SK-N-SH treated with all-trans-retinoic acid at 6 μM for 48 hours (cell line): ENCODE measurements at regions not wholly inside any gene's neighbourhood (a gene's known extent, or its start where the extent isn't known, plus 50 kb on each side); places are given as distances from the start of the nearest gene placed in this dataset.
"Not testable (repeated sequence)": the region's sequence is repeated elsewhere in the genome, so short reads cannot be mapped to it uniquely, and the experiment has no call there.

Experiments used
- ATAC-seq: fragments of 200-7000 bp; cut with Tn5 transposase; 3 replicates; pipeline ENCODE4 v1.9.1; 2020; ENCODE audit warnings: mild to moderate bottlenecking, moderate library complexity
- ARNTL ChIP-seq: fragments of 450-650 bp; formaldehyde crosslinking; IDR thresholded peaks from 2 replicates; pipeline ENCODE4 v1.5.0; 2020; ENCODE audit warnings: low read depth, mild to moderate bottlenecking, moderate library complexity, borderline replicate concordance
- CREB5 ChIP-seq: fragments of 250-450 bp; sonication (Bioruptor Pico); IDR thresholded peaks from 2 replicates; pipeline ENCODE4 v1.5.1; 2020; ENCODE audit warnings: low read depth, mild to moderate bottlenecking, moderate library complexity
- CSDC2 ChIP-seq: fragments of 250-450 bp; sonication (Bioruptor Pico); IDR thresholded peaks from 2 replicates; pipeline ENCODE4 v1.5.0; 2020; ENCODE audit warnings: mild to moderate bottlenecking, moderate library complexity
- CSRNP3 ChIP-seq: fragments of 250-450 bp; sonication (Bioruptor Pico); IDR thresholded peaks from 2 replicates; pipeline ENCODE4 v1.5.1; 2021; ENCODE audit warnings: mild to moderate bottlenecking, moderate library complexity
- ESRRG ChIP-seq: fragments of 250-450 bp; sonication (Bioruptor Pico); IDR thresholded peaks from 2 replicates; pipeline ENCODE4 v1.6.1; 2021; ENCODE audit warnings: mild to moderate bottlenecking
- ISL1 ChIP-seq: fragments of 250-450 bp; sonication (Bioruptor Pico); IDR thresholded peaks from 2 replicates; pipeline ENCODE4 v2.1.2; 2022; ENCODE audit warnings: mild to moderate bottlenecking, moderate library complexity
- OSR1 ChIP-seq: fragments of 250-450 bp; sonication (Bioruptor Pico); IDR thresholded peaks from 2 replicates; pipeline ENCODE4 v1.8.0; 2022; ENCODE audit warnings: moderate library complexity, mild to moderate bottlenecking, inconsistent platforms
- PATZ1 ChIP-seq: fragments of 250-450 bp; sonication (Bioruptor Pico); IDR thresholded peaks from 2 replicates; pipeline ENCODE4 v1.8.0; 2020; ENCODE audit warnings: mild to moderate bottlenecking, moderate library complexity, borderline replicate concordance
- POU6F1 ChIP-seq: fragments of 250-450 bp; sonication (Bioruptor Pico); IDR thresholded peaks from 2 replicates; pipeline ENCODE4 v1.8.0; 2021; ENCODE audit warnings: low read depth, mild to moderate bottlenecking, moderate library complexity, borderline replicate concordance
- PPARA ChIP-seq: fragments of 250-450 bp; sonication (Bioruptor Pico); IDR thresholded peaks from 2 replicates; pipeline ENCODE4 v1.5.0; 2020; ENCODE audit warnings: mild to moderate bottlenecking, borderline replicate concordance
- RARB ChIP-seq: fragments of 250-450 bp; sonication (Bioruptor Pico); IDR thresholded peaks from 2 replicates; pipeline ENCODE4 v1.8.0; 2021; ENCODE audit warnings: mild to moderate bottlenecking, moderate library complexity
- SNAI2 ChIP-seq: fragments of 250-450 bp; sonication (Bioruptor Pico); IDR thresholded peaks from 2 replicates; pipeline ENCODE4 v1.5.0; 2020; ENCODE audit warnings: mild to moderate bottlenecking, moderate library complexity
- TSHZ2 ChIP-seq: fragments of 250-450 bp; sonication (Bioruptor Pico); IDR thresholded peaks from 2 replicates; pipeline ENCODE4 v1.5.0; 2020; ENCODE audit warnings: mild to moderate bottlenecking, moderate library complexity
- ZC3H10 ChIP-seq: fragments of 250-450 bp; sonication (Bioruptor Pico); IDR thresholded peaks from 2 replicates; pipeline ENCODE4 v1.5.1; 2021; ENCODE audit warnings: mild to moderate bottlenecking, moderate library complexity
- ZNF565 ChIP-seq: fragments of 450-650 bp; formaldehyde crosslinking; conservative IDR thresholded peaks from 2 replicates; pipeline ENCODE4 v1.5.0; 2020; ENCODE audit warnings: low read depth, mild to moderate bottlenecking, moderate library complexity
- ZNF70 ChIP-seq: fragments of 450-650 bp; formaldehyde crosslinking; IDR thresholded peaks from 2 replicates; pipeline ENCODE4 v1.5.0; 2020; ENCODE audit warnings: mild to moderate bottlenecking, moderate library complexity
- ZNF8 ChIP-seq: fragments of 450-650 bp; formaldehyde crosslinking; IDR thresholded peaks from 2 replicates; pipeline ENCODE4 v1.5.0; 2020; ENCODE audit warnings: mild to moderate bottlenecking, moderate library complexity

GRCh38 chr18:22525313-22525712, 107.6 kb upstream of the CTAGE1 start:
- ATAC-seq, result no peak
- TF ChIP-seq ARNTL (CRISPR knock-in tag) (no peak), POU6F1 (no peak), CSDC2 (no peak)

- TF ChIP-seq CREB5 (CRISPR knock-in tag) (no peak), CSDC2 (no peak), POU6F1 (no peak), PPARA (CRISPR knock-in tag) (no peak), ESRRG (CRISPR knock-in tag) (no peak), ZNF70 (CRISPR knock-in tag) (no peak), OSR1 (CRISPR knock-in tag) (no peak), ISL1 (CRISPR knock-in tag) (no peak), RARB (CRISPR knock-in tag) (no peak), ZNF8 (CRISPR knock-in tag) (no peak), ZNF565 (CRISPR knock-in tag) (no peak)
- TF ChIP-seq, all 23 proteins: peak for 0
- no peak for ATAC-seq
These were observed 108.2 kb upstream of the CTAGE1 start for GRCh38 chr18:22525883-22526282.

GRCh38 chr18:22528291-22528690, 110.6 kb upstream of the CTAGE1 start:
- no peak for ATAC-seq
- no peak for TF ChIP-seq ZC3H10 (CRISPR knock-in tag)
- no peak for TF ChIP-seq CSRNP3 (CRISPR knock-in tag)
- TF ChIP-seq TSHZ2 (CRISPR knock-in tag), result no peak
- no peak for TF ChIP-seq ZNF70 (CRISPR knock-in tag)
- TF ChIP-seq SNAI2, result no peak
- no peak for TF ChIP-seq ISL1 (CRISPR knock-in tag)
- TF ChIP-seq POU6F1, result no peak
- no peak for TF ChIP-seq PATZ1 (CRISPR knock-in tag)

- ATAC-seq, result not testable (repeated sequence)
These were observed 117.0 kb upstream of the CTAGE1 start for GRCh38 chr18:22534706-22535105.
